ENCODE measurements at regions not wholly inside any gene's neighbourhood (a gene's known extent, or its start where the extent isn't known, plus 50 kb on each side); places are given as distances from the start of the nearest gene placed in this dataset.

DNA sequence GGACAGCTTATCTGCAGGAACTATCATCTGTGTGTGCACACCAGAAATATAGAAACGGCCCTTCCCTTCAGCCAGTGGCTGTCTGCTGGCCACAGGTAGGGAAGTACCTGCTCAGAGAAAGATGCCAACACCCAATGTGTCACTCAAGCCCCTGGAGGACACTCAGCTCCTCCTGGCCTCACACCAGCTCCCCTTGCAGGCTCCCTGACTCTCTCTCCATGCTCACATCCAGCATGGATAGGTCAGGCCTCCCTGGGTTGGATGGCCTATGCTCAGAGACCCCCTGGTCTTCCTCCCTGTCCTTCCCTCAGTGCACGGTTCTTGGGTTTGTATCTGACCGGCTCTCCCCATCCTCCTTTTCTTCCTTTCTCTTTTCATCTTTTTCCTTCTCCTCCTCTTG lies 202.1 kb downstream of the BCL11B start:
- no peak for DNase-seq

DNA sequence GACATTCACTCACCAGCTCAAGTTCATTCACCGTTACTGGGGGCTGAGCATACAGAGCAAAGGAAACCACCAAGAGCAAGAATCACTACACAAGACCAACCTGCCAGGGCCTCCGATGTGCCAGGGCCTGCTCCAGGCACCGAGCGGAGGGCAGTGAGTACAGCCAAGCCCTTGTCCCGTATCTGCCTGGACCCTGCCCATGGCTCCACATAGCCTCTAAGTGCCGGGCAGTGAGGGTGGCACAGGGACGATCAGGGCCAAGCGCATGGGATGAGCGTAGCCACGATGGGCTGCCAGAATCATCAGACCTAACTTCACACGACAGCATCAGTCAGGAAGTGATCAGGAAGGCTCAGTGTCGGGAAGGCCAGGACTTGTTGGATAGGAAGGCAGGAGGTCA lies 199.6 kb downstream of the BCL11B start:
- DNase-seq: no peak

DNA sequence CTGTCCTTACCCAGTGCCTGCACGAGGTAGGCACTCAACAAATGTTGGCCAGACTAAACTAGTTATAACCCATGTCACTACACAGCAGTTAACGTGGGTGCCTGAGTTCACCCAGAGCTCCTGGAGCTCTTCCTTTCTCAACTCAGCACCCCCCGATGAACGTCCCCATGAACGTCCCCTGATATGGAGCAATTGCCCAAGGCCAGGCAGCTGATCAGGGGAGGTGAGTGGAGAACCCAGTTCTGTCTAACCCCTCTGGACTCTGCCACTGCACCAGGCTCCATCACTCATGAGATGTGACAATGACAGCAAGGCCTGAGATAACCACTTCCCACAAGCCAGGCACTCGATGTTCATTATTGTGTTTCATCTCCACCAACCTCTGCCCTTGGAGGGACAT lies 199.0 kb downstream of the BCL11B start:
- no peak for DNase-seq

DNA sequence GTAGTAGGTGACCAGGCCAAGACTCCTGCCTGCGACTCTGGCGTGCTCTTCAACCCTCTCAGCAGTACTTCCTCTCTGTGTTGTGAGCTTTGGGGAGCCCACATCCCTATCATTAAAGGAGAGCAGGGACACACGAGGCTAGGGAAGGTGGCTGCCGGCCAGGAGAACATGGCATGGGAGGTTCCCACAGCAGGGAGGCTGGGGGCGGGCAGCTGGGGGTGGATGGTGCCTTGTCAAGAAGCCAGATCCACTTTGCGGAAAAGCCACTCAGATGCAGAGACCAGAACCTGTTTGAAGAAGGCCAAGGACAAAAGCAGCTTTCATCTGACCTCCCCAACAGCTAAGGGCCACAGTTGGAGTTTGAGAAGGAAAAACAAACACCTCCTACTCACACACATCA lies 198.6 kb downstream of the BCL11B start:
- DNase-seq: no peak

DNA sequence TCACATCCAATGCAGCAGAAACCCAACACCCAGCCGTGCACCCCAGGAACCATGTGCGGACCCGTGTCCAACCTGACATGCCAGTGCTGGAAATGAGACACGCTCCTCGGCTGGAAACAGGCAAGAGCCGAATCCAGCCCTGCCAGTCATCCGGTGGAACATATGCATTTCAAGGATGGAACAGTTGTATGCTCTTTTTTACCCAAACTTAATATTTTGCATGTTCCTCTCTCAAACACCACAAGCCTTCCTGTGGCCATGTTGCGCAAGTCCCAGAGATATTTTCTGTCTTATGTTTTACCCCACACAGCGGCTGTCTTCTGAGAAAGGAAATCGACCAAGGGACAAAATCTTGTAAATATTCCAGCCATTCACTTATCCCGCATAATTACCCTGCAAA lies 196.9 kb downstream of the BCL11B start:
- DNase-seq: no peak

DNA sequence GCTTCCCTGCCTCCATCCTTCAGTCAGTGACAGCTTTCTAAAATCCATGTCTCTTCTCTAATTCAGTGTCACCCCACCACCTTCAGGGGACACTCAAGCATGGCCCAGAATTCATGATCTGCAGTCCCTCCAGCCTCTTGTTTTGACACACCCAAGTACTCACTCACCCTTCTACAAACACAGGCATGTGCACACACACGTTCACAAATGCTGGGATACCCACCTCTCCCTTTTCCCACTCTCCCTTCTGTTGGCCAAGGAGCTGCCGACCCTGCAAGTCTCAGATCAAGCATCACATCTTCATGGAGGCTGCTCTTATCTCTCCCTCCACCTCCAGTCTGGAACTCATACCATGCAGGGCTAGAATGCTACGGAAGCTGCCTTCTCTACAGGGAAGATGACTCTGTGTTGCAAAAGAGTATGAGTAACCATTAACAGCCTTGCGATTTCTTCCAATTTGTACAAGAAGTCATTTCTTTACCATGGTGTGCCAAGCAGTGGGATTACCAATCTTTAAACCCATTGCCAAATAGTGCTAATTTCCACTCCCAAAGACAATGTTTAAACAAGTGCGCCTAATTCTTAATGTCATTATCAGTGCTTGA lies 196.1 kb downstream of the BCL11B start:
- DNase-seq: no peak

DNA sequence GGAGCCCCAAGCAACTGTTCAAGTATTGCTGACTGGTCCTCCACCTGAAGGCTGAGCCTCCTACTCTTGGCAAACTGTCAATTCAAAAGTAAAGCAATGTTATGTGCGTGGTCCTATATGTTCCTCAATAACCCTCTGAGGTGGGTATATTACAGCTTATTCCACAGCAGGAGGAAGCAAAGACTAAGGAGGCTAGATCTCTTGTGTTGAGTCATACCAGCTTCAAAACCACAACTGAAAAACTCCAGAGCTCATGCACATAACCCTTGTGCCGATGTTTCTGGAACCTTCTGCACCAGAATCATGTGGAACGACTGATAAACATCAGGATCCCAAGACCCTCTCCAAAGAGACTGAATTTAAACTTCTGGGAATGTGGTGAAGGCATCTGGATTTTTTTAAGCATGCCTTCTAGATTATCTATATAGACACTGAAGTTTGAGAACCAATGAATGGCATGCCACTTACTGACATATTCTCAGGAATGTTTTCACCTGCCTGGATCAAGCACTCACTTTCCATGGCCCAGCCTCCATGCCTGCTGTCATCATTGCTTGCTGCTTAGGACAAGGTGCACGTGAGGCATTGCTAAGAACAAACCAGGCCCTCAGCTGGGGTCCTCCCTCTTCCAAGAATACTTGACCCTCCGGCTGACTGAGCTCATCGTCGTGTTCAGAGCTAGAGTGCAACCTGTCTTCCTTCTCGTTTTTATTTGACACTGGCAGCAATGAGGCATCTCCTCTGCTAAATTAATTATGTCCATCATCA lies 194.7 kb downstream of the BCL11B start:
- DNase-seq: no peak

DNA sequence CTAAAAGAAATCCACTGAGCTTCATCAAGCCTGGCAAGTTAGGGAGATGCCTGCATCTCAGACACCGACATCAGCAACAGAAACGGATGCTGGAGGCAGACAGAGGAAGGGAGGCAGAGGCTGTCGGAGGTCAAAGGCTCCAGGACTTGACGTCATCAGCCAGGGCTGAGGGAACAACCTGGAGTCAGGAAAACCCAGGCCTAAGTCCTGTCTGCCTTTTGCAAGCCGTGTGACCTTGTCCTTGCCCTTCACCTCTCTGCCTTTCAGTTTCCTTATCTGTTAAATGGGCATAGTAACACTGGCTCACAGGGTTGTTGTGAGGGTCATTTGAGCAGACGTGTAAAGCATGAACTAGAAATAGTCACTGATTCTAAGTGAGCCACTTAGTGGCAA lies 194.2 kb downstream of the BCL11B start:
- DNase-seq: no peak

DNA sequence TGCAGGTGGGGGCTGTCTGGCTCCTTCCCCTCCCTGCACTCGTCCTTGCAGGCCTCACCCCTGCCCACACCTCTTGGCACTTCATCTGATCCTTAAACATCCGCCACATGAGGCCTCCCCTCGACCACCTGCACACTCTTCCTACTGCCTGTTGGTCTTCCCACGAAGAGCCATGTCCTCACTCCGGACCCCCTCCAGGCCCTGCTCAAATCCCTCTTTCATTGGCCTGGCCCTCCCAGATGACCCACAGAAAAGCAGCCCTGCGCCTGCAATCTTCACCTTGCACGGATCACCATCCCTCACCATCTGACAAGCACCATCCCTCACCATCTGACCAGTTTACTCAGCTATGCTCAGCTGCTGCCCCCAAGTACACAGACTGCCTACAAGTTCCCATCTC lies 193.6 kb downstream of the BCL11B start:
- no peak for DNase-seq

DNA sequence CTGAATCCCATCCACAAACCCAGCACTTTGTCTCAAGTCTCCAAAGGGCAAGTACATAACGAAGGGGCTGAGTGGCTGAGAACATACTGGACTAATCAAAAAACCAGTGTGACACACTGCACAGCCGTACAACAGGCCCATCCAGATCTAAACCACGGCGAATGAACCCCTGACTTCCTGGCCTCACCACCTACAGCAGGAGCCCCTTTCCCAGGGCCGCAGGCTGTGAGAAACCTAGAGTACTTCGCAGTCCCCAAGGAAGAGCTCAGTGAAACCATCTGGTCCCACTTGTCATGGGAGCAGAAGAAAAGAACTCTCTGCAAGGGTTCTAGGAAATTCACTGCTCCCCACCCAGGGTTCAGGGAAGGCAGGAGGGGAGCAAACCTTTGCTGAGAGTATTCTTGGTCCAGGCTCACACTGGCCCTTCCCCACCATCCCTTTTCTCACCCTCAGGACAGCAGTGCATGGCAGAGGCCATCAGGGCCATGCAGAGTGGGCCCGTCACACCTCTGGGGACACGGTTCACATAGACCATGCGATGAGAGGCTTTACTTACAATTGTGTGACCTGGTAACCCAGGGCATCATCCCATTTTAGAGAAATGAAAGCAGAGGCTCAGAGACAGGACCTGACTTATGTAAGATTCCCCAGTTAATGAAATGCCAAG lies 192.8 kb downstream of the BCL11B start:
- no peak for DNase-seq

DNA sequence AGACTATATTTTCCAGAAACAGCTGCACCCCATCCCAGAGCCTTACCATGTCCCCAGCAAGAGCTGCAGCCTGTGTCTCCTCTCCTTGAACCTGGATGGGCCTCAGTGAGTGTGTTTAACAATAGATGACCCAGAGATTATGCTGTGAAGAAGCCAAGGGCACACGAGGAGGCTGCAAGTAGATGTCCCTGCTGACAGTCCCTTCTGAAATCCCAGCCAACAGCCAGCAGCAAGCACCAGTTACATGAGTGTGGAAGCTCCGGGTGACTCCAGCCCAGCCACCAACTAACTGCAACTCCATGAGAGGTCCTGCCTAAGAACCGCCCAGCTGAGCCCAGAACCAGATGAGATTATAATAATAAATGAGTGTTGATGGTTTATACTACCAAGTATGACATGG lies 191.7 kb downstream of the BCL11B start:
- DNase-seq: no peak

DNA sequence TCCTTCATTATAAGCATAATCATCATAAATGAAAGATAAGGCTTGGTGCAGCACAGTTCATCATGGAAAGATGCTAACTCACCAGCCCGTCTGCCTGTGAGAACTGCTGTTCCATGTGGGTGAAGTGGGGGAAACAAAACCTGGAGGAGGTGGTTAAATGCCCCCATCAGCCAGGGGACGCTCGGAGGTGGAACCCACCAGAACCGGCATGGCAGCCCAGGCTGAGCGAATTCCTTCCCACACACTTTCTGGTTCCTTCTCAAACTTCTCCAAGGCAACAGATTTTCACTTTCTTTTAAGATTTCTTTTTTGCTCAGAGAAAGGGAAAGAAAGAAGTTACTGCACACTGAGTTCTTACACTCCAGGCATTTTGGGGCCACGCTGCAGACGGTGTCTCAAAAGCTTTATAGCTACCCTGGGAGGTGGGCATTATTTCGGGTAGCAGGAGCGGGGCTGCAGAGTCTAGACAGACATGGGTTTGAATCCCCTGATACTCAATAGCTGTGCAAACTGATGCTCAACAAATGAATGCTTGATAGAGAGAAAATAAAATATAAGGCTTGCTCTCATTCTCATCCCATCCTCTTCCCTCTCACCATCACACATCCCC lies 190.7 kb downstream of the BCL11B start:
- no peak for DNase-seq

DNA sequence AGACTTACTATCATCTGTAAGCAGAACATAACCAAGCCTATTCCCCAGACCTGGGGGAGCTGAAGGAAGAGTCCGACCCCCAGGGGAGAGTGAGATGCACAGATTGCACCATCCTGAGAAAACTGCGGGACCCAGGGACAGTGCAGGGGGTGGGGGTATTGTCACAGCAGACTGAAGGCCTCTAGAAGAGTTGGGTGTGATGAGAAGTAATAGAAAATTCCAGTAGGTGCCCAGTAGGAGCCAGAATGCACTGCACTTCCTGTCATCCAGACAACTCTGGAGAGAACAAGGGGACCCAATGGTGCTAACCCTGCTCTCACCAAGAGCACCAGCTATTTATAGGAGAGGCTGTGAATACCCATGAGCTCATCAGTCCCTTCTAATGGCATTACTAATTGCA lies 190.1 kb downstream of the BCL11B start:
- DNase-seq: no peak

DNA sequence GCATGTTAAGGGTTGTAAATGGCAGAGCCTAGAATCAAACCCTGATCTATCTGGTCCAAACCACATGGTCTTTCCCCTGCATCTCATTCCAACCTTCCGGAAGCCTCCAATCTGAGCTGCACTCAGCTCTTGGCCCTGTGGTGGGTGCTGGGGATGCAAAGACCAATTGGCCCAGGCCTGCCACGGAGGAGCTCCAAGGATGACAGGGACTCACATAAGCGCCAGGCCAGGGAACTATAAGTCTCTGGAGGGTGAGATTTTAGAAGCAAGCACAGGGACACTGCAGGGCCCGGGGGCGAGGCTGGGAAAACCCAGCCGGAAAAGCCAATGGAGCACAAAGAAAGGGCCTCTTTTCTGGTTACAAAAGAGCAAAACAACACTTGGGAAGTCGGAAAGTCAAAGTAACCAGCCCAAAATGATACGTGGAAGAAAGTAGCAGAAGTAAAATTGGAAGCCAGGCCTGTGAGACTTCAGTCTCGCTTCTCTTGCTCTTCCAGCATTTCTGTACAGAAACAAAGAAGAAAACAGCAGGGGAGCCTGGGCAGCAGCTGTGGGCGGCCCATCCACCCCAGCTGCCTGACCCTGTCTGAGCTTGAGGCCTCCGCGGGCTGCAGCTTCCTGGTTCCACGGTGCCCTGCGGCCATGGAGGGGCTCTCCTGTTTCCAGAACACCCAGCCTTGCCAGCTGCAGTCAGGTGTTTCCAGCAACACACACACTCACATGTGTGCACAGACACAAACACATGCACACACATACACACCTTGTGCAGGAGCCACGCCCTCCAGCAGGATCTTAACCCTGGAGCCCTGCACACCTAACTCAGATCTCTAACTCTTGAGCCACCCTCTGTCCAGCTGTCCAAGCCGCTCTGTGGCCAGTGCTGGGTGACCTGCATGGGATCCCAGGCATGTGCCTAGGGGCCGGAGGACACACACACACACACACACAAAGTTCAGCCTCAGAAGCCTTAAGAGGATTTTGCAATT lies 178.2 kb downstream of the BCL11B start:
- no peak for DNase-seq

DNA sequence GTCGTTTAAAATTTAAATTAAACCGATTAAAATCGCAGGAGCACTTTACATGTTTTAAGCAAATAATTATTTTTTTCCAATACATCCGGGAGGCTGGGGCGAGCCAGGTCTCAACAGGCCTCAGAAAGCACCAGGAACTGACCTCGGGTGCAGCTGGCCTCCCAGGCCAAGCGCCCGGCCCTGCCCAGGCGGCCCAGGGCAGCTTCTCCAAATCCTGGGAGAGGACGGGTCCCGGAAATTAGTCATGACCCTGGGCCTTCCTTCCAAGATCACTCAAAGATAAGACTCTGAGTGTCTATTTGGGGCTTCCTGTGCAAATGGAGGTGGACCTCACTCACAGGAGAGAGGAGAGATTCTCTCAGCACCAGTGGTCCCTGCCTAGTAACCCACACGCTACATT lies 177.1 kb downstream of the BCL11B start:
- no peak for DNase-seq

DNA sequence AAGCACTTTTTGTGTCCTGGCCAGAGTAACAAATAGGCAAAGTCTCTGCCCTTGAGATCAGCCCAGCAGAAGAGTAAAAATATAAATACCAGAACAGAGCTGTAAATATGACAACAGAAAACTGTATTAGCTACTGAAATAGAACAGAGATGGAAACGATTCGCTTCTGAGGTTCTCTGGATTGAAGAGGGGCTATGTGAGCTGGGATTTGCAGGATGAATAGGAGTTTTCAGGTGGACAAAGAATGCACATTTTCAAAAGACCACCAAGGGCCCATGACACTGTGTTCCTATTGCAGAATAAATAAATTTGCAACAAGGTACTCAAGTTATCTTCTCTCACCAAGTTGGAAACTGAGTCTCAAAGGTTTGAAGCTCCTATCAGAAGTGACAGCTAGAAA lies 176.6 kb downstream of the BCL11B start:
- DNase-seq: no peak

DNA sequence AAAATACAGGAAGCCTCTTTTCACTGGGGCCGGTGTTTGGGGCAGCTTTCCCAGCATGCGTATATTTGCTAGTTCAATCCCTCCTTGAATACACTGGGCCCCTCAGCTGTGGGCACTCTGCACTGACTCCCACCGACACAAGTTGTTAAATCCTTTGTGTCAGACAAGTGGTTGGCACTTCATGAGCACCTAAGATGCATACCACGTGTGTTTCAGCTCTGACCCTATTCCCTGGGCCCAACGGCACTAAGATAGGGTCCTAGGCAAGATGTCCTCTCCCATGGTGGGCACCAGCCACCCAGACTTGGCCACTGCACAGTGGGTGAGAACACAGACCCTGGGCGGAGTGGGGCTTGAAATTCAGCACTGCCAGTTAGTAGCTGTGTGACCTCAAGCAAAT lies 173.8 kb downstream of the BCL11B start:
- no peak for DNase-seq

DNA sequence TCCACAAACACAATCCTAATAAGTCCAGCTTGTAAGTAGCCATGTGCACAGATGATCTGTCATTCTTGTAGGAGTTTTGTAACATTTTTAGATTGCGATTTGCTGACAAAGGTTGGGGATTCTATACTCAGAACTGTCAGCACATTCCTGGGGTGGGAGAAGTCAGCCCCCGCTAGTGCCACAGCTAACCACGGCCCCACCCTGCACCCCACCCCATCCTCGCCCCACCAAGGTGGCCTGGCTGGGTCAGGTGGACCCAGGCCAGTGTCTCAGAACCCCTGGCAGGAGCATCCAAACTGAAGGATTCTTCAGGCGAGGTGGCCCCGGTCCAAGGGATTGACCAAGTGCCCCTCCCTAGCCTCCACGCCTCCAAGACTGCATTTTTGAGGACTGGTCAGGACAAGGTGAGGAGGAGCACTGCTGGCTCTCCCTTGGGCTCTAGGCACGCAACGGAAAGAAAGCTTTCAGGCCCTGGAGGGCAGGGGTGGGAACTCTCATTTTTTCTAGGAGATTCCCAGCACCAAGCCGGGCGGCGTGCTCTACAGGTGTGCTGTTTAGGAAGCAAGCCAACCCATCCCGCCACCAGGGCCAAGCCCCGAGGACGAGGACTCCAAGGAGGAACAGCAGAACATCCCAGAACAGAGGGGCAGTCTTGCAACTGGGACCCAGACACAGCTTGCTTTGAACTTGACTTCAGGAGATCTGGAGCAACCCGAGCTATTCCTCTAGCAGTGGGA lies 172.8 kb downstream of the BCL11B start:
- no peak for DNase-seq

DNA sequence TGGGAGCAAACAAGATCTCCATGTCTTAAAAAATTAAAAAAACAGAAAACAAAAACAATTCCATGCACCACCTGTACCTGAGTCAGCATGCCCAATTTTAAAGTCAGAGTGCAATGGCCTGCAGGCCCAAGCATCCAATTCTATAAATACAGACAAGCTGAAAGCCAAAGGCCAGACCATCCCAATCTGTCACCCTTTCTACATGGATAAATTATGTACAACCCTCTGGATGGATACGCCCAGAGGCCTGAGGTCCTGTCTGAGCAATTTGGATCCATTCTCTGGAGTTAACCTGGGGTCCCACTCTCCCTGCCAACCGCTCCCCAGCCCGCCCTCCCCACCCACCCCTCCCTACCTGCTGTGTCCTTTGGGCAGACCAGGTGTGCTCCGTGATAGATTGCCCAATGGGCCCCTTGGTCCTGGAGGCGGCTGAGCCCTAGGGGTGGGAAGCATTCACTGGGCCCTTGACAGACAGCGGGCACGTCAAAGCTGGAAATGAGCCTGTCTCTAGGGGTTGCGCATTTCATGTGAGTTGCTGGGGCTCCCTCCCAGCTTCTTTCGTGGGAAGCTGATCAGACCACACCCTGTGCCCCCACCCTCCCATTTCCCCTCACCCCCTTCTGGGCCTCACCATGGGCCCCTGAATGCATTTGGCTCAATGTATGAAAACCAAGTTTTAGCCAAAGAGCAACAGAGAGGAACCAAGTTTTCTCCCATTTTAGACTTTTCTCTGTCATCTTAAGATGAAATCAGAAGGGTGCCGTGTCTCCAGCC lies 171.3 kb downstream of the BCL11B start:
- DNase-seq: no peak

DNA sequence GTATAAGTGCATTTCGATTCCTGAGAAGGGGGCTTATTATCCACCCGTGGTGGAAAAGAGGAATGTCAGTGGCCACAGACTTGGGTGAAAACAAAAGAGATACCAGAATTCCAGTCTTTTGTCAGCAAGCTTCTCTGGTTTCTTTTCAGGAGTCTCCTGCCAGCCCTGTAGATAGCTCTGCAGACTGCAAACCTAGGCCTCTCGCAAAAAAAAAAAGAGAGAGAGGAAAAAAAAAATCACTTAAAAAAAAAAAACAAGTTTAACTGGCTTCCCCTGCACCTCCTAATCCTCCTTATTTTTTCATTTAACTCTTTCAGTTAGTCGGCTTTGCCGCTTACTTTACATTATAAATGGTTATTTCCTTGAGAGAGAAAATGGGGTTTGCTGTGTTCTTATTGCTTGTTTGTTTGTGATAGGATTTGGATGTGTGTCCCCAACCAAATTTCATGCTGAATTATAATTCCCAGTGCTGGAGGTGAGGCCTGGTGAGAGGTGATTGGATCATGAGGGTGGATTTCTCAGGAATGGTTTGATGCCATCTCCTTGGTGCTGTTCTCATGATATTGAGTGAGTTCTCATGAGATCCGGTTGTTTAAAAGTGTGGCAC lies 170.0 kb downstream of the BCL11B start:
- DNase-seq: no peak
